NCI-H524 treated with DMSO at 0.1 percent for 48 hours (cell line): ENCODE measurements at regions not wholly inside any gene's neighbourhood (a gene's known extent, or its start where the extent isn't known, plus 50 kb on each side); places are given as distances from the start of the nearest gene placed in this dataset.
"Not testable (repeated sequence)": the region's sequence is repeated elsewhere in the genome, so short reads cannot be mapped to it uniquely, and the experiment has no call there.

Experiments used
- DNase-seq: peaks from one replicate; lab custom pipeline; 2025; lab: John Stamatoyannopoulos, UW

- DNase-seq, result no peak
Measured at GRCh38 chr22:49014227-49015201, 813.2 kb downstream of the BRD1 start.

- no peak for DNase-seq
Measured at GRCh38 chr22:49013707-49014106, 814.0 kb downstream of the BRD1 start.

- no peak for DNase-seq
Measured at GRCh38 chr22:49012712-49013395, 814.8 kb downstream of the BRD1 start.

GRCh38 chr22:49011769-49012648 lies 815.7 kb downstream of the BRD1 start:
- DNase-seq, result no peak

- no peak for DNase-seq
Measured at GRCh38 chr22:49011379-49011768, 816.3 kb downstream of the BRD1 start.

GRCh38 chr22:49010901-49011300 lies 816.8 kb downstream of the BRD1 start:
- no peak for DNase-seq

- no peak for DNase-seq
Measured at GRCh38 chr22:49010070-49010863, 817.4 kb downstream of the BRD1 start.

- DNase-seq, result no peak
Measured at GRCh38 chr22:49009359-49010063, 818.2 kb downstream of the BRD1 start.

- DNase-seq, result no peak
Measured at GRCh38 chr22:49008682-49009235, 818.9 kb downstream of the BRD1 start.

- DNase-seq, result no peak
Measured at GRCh38 chr22:49007013-49007653, 820.5 kb downstream of the BRD1 start.

GRCh38 chr22:49006207-49007012 lies 821.3 kb downstream of the BRD1 start:
- no peak for DNase-seq

GRCh38 chr22:49005557-49005956 lies 822.1 kb downstream of the BRD1 start:
- no peak for DNase-seq

- no peak for DNase-seq
Measured at GRCh38 chr22:49004484-49005399, 822.9 kb downstream of the BRD1 start.

- DNase-seq, result not testable (repeated sequence)
Measured at GRCh38 chr22:48997605-48998004, 830.1 kb downstream of the BRD1 start.

- no peak for DNase-seq
Measured at GRCh38 chr22:48993655-48994054, 834.0 kb downstream of the BRD1 start.

GRCh38 chr22:48984639-48985038 lies 843.0 kb downstream of the BRD1 start:
- no peak for DNase-seq

GRCh38 chr22:48982321-48982905 lies 845.3 kb downstream of the BRD1 start:
- no peak for DNase-seq
